ENCODE measurements at regions not wholly inside any gene's neighbourhood (a gene's known extent, or its start where the extent isn't known, plus 50 kb on each side); places are given as distances from the start of the nearest gene placed in this dataset.

DNA sequence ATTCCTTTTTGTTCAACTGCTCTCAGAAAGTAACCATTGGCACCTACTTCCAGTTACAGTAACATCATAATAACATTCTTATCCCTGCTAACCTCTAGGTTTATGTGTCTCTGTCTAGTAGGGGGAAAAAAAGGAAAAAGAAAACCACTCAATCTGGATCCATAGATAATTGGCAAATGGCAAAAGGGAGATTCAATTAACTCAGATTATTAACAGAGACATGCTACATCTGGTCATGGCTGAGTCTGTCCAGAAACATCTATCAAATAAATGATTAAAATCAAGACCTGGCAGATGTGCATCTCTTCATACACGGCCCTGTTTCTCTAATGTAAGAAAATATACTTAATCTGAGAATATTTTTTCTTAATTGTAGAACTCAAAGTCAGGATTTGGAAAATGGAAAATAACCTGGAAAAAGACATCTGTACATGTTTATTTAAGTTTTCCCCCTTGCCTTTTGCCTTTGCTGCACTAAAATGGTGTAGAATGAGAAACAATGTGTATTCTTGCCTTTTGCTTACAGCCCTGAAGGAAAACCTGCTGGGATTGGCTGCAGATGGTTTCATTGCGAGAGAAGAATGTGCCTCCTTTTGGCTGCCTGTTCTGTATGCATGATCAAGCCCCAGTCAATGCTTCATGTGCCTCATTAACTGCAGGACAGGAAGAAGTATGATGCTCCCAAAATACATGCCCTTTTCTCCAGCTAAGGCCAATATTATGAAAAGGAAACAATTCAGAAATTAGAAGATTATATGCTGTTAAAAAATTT, 921.6 kb upstream of the PCDH20 start:
- DNase-seq: peak; percentile 27
- H3K4me2 ChIP-seq (ENCODE audit: insufficient read depth, insufficient read length, low read length): no peak overlapping the region
- no peak overlapping the region for H3K9ac ChIP-seq (ENCODE audit: extremely low read depth, insufficient read length, low read length)
- no peak overlapping the region for H4K5ac ChIP-seq (ENCODE audit: insufficient read length, low read depth, low read length)
- H3K4me1 Mint-ChIP-seq: peaks cover 7 to 8% of the 10 kb centered on the region in 2 experiments
- peak overlapping the region in 1 of 3 experiments; percentile 40; a peak in 1 of 7 replicates for H3K27ac Mint-ChIP-seq
- no peaks in the 10 kb centered on the region for H3K9me3 Mint-ChIP-seq
- H3K79me1 ChIP-seq (ENCODE audit: insufficient read depth, low read depth, low read length, poor library complexity, severe bottlenecking): no peaks in the 10 kb centered on the region
- no peak overlapping the region for H4K91ac ChIP-seq (ENCODE audit: insufficient read length, low read depth, low read length)
- H3K36me3 Mint-ChIP-seq (ENCODE audit: insufficient read depth in 1 of 3, low read depth in 3 of 3): no peaks in the 10 kb centered on the region
- H3K18ac ChIP-seq (ENCODE audit: insufficient read length, low read depth, low read length): no peak overlapping the region
- H2AFZ ChIP-seq (ENCODE audit: low read length): no peak overlapping the region
- H2BK15ac ChIP-seq (ENCODE audit: low read depth, low read length): no peak overlapping the region
- no peak overlapping the region for H2BK120ac ChIP-seq (ENCODE audit: low read depth, low read length, poor library complexity, severe bottlenecking)
- H2BK5ac ChIP-seq (ENCODE audit: insufficient read length, low read length): no peak overlapping the region
- H2AK5ac ChIP-seq (ENCODE audit: insufficient read length, low read length): no peak overlapping the region
- no peaks in the 10 kb centered on the region for H3K23me2 ChIP-seq (ENCODE audit: insufficient read length, low read depth, low read length, poor library complexity, severe bottlenecking)
- H3K9me3 ChIP-seq (ENCODE audit: control insufficient read depth, low read depth, low read length): no peaks in the 10 kb centered on the region
- no peak overlapping the region for H3K14ac ChIP-seq (ENCODE audit: insufficient read depth, low read length)
- H3K27me3 Mint-ChIP-seq (ENCODE audit: low read depth): no peaks in the 10 kb centered on the region
- WGBS (ENCODE audit: extremely low coverage, insufficient read length, low lambda C conversion rate): no CpG with 5 or more reads among the region's 2 CpGs
- no peak overlapping the region for H3K27ac ChIP-seq (ENCODE audit: insufficient read length, low read depth, low read length)
- H2BK12ac ChIP-seq (ENCODE audit: insufficient read length, low read depth, low read length): no peak overlapping the region
- H3T11ph ChIP-seq (ENCODE audit: low read length): no peak overlapping the region
- no peak overlapping the region for H3K4me3 Mint-ChIP-seq
- H2BK20ac ChIP-seq (ENCODE audit: low read depth, low read length, poor library complexity, severe bottlenecking): no peak overlapping the region
- H4K20me1 ChIP-seq (ENCODE audit: control insufficient read depth, insufficient read depth, insufficient read length): no peaks in the 10 kb centered on the region
- H3K56ac ChIP-seq (ENCODE audit: insufficient read length, low read depth, low read length): no peak overlapping the region
- no peak overlapping the region for H3K23ac ChIP-seq (ENCODE audit: insufficient read length, low read depth, low read length)
- H3K4me1 ChIP-seq (ENCODE audit: insufficient read depth, low read length): no peaks in the 10 kb centered on the region
- no peak overlapping the region for H4K8ac ChIP-seq (replicated peaks; ENCODE audit: insufficient read length, low read depth, low read length)
- no peak overlapping the region for H3K4ac ChIP-seq (ENCODE audit: low read depth, low read length)
- TF ChIP-seq CTCF (conservative IDR thresholded peaks at IDR 0.05): no peak
- H3K27me3 ChIP-seq (ENCODE audit: insufficient read depth, low read length): no peaks in the 10 kb centered on the region
- H3K79me2 ChIP-seq (ENCODE audit: insufficient read depth, low read length): no peaks in the 10 kb centered on the region
